ENCODE measurements at regions not wholly inside any gene's neighbourhood (a gene's known extent, or its start where the extent isn't known, plus 50 kb on each side); places are given as distances from the start of the nearest gene placed in this dataset.
A peak's percentile ranks its signal among the peaks of the same experiment; 100 is the strongest.

GRCh38 chr4:104811727-104812126 is 317.0 kb upstream of the CXXC4 start:
- DNase-seq, result no peak

- no peak for DNase-seq
Measured at GRCh38 chr4:104815665-104816064, 321.0 kb upstream of the CXXC4 start.

GRCh38 chr4:104818579-104818978 is 323.9 kb upstream of the CXXC4 start:
- DNase-seq, result no peak

- no peak for DNase-seq
Measured at GRCh38 chr4:104826171-104826570, 320.5 kb upstream of the TET2 start.

- no peak for DNase-seq
Measured at GRCh38 chr4:104829761-104830160, 316.9 kb upstream of the TET2 start.

GRCh38 chr4:104848597-104849225 is 298.0 kb upstream of the TET2 start:
- no peak for DNase-seq

- DNase-seq, result no peak
Measured at GRCh38 chr4:104859601-104860237, 287.0 kb upstream of the TET2 start.

- DNase-seq, result peak; percentile 60
Measured at GRCh38 chr4:104860238-104861123, 286.2 kb upstream of the TET2 start.

- DNase-seq, result no peak
Measured at GRCh38 chr4:104866809-104867208, 279.9 kb upstream of the TET2 start.

- no peak for DNase-seq
Measured at GRCh38 chr4:104868533-104868932, 278.1 kb upstream of the TET2 start.

- no peak for DNase-seq
Measured at GRCh38 chr4:104868958-104869357, 277.7 kb upstream of the TET2 start.

GRCh38 chr4:104869831-104870230 is 276.8 kb upstream of the TET2 start:
- DNase-seq, result no peak

- DNase-seq, result no peak
Measured at GRCh38 chr4:104870495-104871233, 276.0 kb upstream of the TET2 start.

GRCh38 chr4:104878936-104879335 is 267.7 kb upstream of the TET2 start:
- DNase-seq, result no peak

- no peak for DNase-seq
Measured at GRCh38 chr4:104879367-104879766, 267.3 kb upstream of the TET2 start.

GRCh38 chr4:104879854-104880253 is 266.8 kb upstream of the TET2 start:
- no peak for DNase-seq

- no peak for DNase-seq
Measured at GRCh38 chr4:104881136-104881886, 265.4 kb upstream of the TET2 start.

GRCh38 chr4:104890598-104891275 is 255.9 kb upstream of the TET2 start:
- DNase-seq, result no peak

GRCh38 chr4:104896660-104897645 is 249.7 kb upstream of the TET2 start:
- DNase-seq, result no peak

- DNase-seq, result no peak
Measured at GRCh38 chr4:104899863-104900262, 246.8 kb upstream of the TET2 start.

GRCh38 chr4:104901438-104901837 is 245.2 kb upstream of the TET2 start:
- no peak for DNase-seq

All from stimulated activated CD4-positive, alpha-beta T cell treated with anti-CD3 and anti-CD28 coated beads, Interleukin-15, amount 100 ng/mL, for 24 hours (primary cell).